GM10266 (cell line): ENCODE measurements at regions not wholly inside any gene's neighbourhood (a gene's known extent, or its start where the extent isn't known, plus 50 kb on each side); places are given as distances from the start of the nearest gene placed in this dataset.
"Not testable (repeated sequence)": the region's sequence is repeated elsewhere in the genome, so short reads cannot be mapped to it uniquely, and the experiment has no call there.

Source experiments
- DNase-seq: peaks from one replicate; pipeline ENCODE4 v3.0.0; 2012; ENCODE audit errors: extremely low spot score
- CTCF ChIP-seq: IDR thresholded peaks from 2 replicates; pipeline ENCODE4 v1.5.1; 2012; ENCODE audit warnings: mild to moderate bottlenecking, low read depth; ENCODE audit not compliant: control insufficient read depth, insufficient read depth; ENCODE audit errors: missing control alignments

- TF ChIP-seq CTCF: no peak
- DNase-seq: peak; percentile 1
These were observed 362.6 kb downstream of the TMEM121 start for GRCh38 chr14:105888784-105889665.

GRCh38 chr14:105889666-105890473, 363.5 kb downstream of the TMEM121 start:
- DNase-seq: peak; percentile 1
- TF ChIP-seq CTCF: no peak

- no peak for TF ChIP-seq CTCF
- peak; percentile 1 for DNase-seq
These were observed 364.3 kb downstream of the TMEM121 start for GRCh38 chr14:105890474-105891220.

GRCh38 chr14:105891221-105891602, 364.8 kb downstream of the TMEM121 start:
- TF ChIP-seq CTCF: no peak
- no peak for DNase-seq

- no peak for TF ChIP-seq CTCF
- peak; percentile 1 for DNase-seq
These were observed 365.5 kb downstream of the TMEM121 start for GRCh38 chr14:105891631-105892452.

- not testable (repeated sequence) for DNase-seq
These were observed 366.4 kb downstream of the TMEM121 start for GRCh38 chr14:105892453-105893441.

GRCh38 chr14:105893686-105894085, 367.3 kb downstream of the TMEM121 start:
- DNase-seq: not testable (repeated sequence)
